Urothelium cell line (cell line): ENCODE measurements at regions not wholly inside any gene's neighbourhood (a gene's known extent, or its start where the extent isn't known, plus 50 kb on each side); places are given as distances from the start of the nearest gene placed in this dataset.
A peak's percentile ranks its signal among the peaks of the same experiment; 100 is the strongest.
"Not testable (repeated sequence)": the region's sequence is repeated elsewhere in the genome, so short reads cannot be mapped to it uniquely, and the experiment has no call there.

Source experiments
- DNase-seq: peaks from one replicate; pipeline ENCODE4 v3.0.0; 2011; ENCODE audit warnings: low spot score, mixed read lengths
- FAIRE-seq: peaks from 2 replicates; lab custom pipeline; 2011; peaks lifted over from hg19 to GRCh38; lab: Jason Lieb, UNC

DNA sequence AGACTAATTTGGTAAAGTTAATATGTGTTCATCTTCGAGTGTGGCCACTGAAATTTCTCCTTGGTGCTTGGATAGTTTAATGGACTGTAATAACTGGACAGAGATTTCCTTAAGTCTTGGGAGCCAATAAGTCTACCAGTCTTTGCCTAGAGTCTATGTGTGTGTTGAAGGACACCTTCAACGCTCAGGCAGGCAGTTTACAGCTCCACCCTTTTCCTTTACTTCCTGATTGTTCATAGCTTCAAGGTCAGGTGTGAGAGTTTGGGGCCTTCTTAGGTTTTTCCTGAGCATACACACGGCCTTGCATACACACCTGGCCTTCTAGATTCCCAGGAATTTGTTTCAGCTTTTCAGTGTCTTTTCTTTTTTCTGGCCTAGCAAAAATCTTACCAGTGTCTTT, 355.3 kb upstream of the AMOT start:
- FAIRE-seq (no peak), DNase-seq (no peak)

DNA sequence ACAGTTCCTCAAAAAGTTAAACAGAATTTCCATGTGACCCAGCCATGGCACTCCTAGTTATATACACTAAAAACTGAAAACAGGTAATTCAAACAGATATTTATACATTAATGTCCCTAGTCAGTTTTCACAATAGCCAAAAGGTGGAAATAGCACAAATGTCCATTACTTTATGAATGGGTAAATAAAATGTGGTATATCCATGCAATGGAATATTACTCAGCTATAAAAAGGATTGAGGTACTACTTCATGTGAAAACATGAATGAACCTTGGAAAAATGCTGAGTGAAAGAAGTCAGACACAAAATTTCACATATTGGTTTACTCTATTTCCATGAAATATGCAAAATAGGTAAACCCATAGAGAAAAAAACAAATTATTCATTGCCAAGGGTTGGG, 351.8 kb upstream of the AMOT start:
- FAIRE-seq (no peak), DNase-seq (no peak)

DNA sequence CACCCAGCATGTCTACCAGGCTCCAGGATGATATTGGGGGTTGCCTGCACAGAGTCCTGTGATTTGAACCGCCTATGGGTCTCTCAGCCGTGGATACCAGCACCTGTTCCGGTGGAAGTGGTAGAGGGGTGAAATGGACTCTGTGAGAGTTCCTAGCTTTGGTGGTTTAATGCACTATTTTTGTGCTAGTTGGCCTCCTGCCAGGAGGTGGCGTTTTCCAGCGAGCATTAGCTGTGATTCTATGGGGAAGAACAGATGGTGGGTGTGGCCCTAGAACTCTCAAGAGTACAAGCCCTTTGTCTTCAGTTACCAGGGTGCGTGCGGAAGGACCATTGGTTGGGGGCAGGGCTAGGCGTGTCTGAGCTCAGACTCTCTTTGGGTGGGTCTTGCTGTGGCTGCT, 316.9 kb upstream of the AMOT start:
- DNase-seq (no peak), FAIRE-seq (no peak)

DNA sequence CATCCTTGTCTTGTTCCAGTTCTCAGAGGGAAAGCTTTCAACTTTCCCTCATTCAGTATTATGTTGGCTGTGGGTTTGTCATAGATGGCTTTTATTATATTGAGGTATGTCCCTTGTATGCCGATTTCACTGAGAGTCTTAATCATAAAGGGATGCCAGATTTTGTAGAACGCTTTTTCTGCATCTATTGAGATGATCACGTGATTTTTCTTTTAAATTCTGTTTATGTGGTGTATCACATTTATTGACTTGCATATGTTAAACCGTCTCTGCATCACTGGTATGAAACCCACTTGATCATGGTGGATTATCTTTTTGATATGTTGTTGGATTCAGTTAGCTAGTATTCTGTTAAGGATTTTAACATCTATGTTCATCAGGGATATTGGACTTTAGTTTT, 313.7 kb upstream of the AMOT start:
- DNase-seq, FAIRE-seq: not testable (repeated sequence)

DNA sequence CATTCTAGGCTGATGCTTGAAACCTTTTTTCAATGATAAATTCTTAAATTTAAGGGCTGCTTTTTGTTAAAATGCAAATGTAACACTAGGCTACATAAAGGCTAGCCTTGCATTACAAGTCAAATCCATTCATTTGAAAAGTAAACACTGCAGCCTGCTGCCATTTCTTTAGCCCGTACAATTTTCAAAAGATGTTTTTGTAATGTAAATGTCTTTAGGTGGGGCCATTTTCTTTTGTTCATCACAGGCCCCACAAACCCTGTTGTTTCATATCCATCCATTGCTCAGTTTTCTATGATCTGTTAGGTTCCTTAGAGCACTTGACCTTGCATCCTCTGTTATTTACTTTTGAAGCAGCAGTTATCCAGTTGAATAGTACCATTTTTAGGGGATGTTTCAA, 296.2 kb upstream of the AMOT start:
- DNase-seq, result no peak
- FAIRE-seq, result no peak

DNA sequence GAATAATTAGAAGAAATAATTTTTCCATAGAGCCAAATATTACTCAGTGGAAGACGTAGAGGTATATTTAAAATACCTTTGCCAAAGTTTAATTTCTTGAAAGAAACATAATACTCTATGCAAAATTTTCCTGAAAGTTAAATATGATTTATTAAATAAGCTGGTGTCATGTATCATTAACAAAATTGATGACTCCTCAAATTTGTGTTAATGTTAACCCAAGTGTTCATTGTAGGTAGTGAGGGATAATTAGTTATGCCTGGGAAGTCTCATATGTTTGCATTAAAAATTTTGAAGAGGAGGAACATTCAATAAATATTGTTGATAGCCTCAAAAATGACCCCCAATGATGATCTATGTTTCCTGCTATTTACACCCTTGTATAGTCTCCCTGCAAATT, 292.7 kb upstream of the AMOT start:
- DNase-seq (no peak), FAIRE-seq (no peak)

DNA sequence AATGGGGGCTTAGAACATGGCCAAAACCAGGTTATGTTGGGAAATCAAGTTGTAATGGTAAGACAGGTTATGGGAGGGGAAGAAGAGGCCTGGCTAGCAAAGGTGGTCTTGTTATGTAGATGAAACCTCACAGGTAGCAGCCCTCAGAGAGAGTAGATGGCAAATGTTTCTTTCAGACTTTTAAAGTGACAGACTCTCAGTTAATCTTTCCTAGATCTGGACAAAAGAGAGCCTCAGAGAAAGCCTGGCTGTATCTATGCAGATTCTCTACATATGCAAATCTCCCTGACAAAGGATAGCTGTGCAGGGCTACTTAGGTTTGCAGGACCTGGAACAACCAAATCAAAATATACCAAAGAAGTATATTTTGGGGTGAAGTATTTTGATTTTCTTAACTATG, 284.1 kb upstream of the AMOT start:
- DNase-seq (no peak), FAIRE-seq (no peak)

DNA sequence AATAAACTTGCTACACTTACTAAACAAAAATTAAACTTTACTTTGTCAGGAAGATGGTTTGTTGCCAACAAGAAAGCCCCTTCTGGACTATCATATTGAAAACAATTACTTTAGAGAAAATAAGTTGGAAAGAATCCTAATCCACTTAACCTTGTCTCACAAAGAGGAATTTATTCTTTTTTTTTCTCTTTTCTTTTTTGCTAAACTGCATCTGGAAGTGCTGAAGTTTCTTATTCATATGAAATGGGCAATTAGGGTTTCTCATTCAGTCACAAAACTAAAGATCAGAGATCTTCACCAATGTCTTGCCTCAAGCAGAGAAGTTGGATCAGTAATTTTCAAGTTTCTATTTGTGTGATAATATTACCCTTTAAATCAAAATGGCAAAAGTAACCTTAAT, 234.9 kb upstream of the AMOT start:
- DNase-seq (no peak), FAIRE-seq (no peak)

DNA sequence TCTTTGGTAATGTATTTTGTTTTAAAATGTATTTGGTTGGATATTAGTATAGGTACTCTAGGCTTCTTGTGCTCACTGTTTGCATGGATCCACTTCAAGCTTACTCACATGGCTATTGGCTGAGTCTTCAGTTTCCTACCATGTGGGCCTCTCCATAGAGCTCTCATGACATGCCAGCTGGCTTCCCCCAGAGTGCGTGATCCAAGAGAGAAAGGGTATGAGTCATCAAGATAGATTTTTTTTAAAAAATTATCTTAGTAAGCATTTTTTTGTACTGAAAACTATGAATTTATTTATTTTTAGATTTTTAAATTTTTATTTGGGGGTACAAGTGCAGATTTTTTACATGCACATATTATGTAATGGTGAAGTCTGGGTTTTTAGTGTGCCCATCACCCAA, 219.1 kb upstream of the AMOT start:
- peak; percentile 0 for DNase-seq
- no peak for FAIRE-seq

DNA sequence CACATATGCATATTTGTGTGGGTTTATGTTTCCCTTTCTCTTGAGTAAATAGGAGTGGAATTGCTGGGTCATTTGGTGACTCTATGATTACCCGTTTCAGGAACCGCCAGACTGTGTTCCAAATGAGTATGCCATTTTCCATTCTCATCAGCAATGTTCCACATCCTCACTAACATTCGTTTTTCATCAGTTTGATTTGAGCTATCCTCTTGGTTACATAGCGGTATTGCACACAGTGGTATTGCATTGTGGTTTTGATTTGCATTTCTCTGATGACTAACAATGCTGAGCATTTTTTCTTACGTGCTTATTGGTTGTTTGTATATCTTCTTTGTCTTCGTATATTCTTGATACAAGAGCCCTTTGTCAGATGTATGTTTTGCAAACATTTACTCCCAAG, 218.0 kb upstream of the AMOT start:
- no peak for FAIRE-seq
- DNase-seq, result no peak

DNA sequence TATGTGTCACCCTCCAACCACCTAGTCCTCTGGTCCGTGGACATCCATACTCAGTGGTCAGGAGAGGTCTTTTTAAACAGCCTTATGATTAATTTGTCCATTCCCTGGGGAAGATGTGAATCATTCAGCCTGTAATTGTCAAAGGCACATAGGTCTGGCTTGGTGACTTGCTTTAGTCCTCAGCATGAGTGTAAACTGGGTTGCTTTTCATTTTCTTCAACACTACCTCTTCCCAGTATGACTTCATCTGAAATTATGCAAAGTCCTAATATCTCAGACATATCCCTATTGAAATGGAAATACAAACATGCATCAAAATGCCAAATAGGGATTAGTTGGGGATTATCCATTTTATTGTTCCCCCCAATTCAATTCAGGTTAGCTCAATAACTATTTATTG, 208.3 kb upstream of the AMOT start:
- FAIRE-seq, result no peak
- DNase-seq, result no peak

DNA sequence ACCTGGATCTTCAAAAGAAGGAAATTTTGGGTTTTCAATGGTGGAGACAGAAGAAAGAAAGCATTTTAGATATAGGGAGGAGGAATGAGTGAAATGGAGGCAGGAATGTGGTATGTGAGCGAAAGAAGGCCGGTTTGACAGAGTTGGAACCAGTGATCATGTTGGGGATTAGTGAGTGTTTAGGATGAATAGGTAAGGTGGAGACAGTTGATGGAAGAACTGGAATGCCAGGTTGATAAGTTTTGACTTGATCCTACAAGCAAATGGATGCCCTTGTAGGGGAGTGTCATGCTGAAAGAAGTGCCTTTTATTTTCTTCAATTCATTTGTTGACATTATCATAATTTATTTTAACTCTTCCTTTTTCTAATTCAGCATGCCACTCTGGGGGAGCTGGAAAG, 207.8 kb upstream of the AMOT start:
- FAIRE-seq (no peak), DNase-seq (no peak)

DNA sequence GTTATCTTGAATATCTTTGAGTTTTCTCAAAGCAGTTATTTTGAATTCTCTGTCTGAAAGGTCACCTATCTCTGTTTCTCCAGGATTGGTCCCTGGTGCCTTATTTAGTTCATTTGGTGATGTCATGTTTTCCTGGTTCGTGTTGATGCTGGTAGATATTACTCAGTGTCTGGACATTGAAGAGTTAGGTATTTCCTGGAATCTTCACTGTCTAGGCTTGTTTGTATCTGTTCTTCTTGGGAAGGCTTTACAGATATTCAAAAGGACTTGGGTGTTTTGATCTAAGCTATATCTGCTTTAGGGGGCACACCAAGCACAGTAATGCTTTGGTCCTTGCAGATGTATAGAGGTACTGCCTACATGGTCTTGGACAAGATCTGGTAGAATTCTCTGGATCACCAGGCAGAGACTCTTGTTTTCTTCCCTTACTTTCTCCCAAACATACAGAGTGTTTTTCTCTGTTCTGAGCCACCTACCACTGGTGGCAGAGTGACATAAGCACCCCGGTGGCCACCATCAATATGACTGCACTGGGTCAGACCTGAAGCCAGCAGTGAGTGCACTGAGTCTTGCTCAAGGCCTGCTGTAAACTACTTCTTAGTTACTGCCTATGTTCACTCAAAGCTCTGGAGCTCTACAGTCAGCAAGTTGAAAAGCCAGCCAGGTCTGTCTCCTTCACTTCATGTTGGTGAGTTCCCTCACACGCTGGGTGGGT, 193.5 kb upstream of the AMOT start:
- no peak for FAIRE-seq
- no peak for DNase-seq

DNA sequence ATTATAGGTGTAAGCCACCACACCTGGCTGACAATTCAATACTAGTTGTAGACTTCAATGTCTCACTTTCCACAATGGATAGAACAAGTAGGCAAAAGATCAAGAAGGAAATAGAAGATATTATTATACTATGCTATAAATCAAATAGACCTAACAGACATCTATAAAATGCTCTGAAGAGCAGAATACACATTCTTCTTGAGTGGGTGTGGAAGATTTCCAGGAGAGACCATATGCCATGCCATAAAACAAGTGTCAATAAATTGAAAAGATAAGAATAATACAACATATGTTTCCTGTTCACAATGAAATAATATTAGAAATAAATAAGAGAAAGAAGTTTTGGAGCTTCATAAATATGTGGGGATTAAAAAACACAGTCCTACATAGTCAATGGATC, 179.3 kb upstream of the AMOT start:
- FAIRE-seq (no peak), DNase-seq (no peak)

DNA sequence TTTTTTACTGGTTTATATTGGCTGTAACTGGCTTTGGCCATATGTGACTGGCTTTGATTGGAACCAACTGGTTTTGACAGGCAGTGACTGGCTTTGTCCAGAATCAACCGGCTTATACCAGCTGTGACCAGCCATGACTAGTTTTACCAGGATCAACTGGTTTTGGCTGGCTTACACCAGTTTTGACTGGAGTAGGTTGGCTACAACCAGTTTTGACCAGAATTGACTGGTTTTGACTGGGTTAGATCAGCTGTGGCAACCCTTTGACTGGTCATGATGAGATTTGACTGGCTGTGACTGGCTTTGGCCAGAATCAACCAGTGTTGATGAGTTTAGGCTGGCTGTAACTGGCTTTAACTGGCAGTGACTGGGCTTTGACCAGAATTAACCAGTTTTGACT, 169.2 kb upstream of the AMOT start:
- no peak for FAIRE-seq
- DNase-seq, result no peak

DNA sequence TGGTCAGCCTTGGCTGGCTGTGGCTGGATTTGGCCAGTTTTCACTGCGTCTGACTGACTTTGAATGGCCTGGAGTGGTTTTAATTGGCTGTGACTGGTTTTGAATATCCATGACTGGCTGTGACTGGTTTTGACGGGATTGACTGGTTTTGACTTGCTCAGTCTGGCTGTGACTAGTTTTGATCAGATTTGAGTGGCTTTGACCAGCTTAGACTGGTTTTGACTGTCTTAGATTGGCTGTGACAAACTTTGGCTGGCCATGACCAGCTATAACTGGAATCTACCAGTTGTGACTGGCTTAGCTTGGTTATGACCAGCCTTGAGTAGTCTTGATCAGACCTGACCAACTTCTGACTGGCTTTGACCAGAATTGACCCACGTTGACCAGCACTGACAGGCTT, 168.4 kb upstream of the AMOT start:
- no peak for DNase-seq
- FAIRE-seq, result no peak

DNA sequence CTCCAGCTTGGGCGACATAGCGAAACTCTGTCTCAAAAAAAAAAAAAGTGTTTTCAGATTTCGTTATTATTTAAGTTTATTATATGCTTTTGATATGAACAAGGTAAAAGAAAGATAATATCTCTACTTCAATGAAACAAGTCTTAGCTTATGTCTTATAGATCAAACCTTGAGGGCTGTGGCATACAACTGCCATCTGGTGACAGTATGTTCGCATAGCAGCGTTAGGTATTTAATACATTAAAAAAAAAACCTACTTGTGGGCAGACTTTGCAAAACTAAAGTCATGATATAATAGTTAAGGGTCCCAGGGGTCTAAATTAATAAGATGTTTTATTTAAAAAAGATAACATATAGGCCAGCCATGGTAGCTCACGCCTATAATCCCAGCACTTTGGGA, 161.2 kb upstream of the AMOT start:
- DNase-seq, result no peak
- no peak for FAIRE-seq

DNA sequence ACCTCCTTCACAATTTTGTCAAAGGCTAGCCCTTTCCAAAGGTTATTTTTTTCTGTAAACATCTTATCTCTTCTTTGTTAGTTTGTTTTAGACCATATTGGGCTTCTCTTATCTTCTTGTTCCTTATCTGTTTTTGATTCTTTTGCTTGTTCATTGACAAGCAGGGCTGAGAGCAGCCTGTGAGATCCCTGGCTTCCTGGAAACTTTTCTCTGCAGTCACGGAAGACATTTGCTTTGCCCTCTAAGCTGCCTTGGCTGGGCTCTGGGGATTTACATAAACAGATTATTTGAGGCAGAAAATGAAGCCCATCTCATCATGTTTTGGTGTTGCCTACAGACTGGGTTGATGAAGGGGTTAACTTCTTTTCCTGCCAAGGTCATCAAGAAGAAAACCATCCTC, 157.4 kb upstream of the AMOT start:
- FAIRE-seq, result no peak
- no peak for DNase-seq

DNA sequence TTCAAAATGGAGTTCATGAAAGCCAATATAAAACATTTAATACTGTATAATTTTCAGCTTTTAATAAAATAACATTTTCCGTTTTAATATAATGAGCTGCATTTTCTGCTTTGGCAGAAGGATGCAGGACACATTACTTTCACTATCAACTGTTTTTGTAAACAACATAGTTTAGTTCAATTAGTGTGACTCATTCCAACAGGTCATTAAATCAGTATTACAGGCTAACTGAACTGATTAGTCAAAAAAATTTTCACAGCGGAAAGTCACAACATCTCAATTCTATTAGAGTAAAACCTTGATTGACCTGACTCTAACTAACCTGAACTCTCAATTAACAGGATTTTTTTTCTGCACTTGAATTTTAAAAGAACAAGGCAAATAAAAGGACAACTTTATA, 151.2 kb upstream of the AMOT start:
- no peak for FAIRE-seq
- no peak for DNase-seq

DNA sequence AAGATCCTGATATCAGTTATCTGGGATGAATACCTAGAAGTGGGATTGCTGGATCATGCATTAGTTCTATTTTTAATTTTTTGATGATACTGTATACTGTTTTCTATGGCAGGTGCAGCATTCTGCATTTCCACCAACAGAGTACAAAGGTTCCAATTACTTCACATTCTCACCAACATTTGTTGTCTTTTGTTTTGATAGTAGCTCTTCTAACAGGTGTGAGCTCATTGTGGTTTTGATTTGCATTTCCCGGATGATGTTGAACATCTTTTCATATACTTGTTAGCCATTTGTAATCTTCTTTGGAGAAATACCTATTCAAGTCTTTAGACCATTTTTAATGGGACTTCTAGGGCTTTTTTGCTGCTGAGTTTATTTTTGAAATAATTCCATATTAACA, 139.2 kb upstream of the AMOT start:
- DNase-seq (no peak), FAIRE-seq (no peak)

DNA sequence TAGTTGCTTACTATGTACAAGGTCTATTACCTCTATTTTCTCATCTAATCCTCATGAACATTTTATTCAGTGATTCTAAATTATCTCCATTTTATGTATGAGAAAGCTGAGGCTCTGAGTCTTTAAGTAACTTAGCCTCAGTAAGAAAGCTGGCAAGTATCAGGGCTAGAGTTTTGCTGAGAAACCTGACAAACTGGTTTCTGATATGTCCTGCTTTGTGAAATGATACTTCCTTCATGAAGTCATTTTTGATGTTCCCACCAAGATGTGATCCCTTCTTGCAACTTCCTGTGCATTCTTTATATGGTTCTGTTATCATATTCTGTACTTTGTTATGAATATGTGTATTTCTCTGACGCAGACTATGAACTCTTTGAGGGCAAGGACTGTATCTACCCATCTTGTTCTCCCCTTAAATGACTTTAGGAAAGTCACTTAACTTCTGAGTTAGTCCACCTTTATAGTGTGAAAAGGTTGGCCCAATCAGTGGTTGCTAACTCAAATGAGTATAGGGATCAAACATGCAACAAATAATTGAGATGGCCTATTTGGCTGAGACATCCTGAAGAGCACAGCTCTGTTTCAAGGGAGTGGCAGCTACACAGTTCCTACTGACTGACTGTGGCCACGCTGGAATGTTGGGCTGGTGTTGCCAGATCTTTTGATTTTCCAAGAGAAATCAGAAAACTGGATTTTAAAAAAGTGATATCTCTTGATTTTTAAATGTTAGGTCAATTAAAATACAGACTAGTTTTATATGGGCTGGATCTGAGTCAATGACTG, 127.9 kb upstream of the AMOT start:
- DNase-seq (no peak), FAIRE-seq (no peak)

DNA sequence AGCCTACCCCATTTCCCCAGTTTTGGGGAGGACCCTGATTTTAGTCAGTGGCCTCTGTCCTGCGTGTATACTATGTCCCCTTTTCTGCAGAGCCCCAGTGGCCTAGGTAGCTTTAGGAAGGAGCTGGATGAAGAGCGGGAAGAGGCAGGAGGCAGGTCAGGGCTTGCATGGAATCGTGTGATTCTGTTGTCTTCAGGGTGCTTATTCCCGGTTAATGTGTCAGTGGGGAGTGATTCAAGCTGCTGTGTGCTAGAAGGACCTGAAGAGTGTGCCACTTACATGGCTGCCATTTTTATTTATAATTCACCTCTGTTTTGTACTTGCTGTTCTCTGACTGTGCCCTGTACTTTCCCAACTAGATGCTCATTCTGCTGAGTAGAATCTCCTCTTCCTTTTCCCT, 127.3 kb upstream of the AMOT start:
- DNase-seq, result no peak
- no peak for FAIRE-seq

DNA sequence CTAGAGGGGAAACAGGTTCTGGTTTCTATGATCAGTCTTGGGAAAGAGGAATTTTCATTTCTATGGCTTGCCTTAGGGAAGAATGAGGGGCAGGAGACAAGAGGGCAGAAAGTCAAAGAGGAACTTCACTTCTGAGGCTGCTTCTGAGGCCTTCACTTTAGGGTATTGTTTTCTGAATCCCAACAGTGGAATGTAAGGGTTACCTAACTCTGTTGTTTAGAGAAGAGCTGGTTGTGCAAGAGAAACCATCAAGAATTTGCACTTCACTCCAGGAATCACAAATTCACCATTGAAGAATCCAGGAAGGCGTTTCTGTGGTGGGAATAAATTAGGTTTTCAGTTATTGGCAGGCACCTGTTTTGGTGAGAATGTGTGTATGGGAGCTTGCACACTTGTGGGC, 126.7 kb upstream of the AMOT start:
- DNase-seq, result no peak
- FAIRE-seq, result no peak
